ENCODE measurements at regions not wholly inside any gene's neighbourhood (a gene's known extent, or its start where the extent isn't known, plus 50 kb on each side); places are given as distances from the start of the nearest gene placed in this dataset.

GRCh38 chr5:122723606-122724352 lies 51.1 kb upstream of the SNX2 start:
- DNase-seq, result no peak
